NCI-H2171 (cell line): ENCODE measurements at regions not wholly inside any gene's neighbourhood (a gene's known extent, or its start where the extent isn't known, plus 50 kb on each side); places are given as distances from the start of the nearest gene placed in this dataset.
A peak's percentile ranks its signal among the peaks of the same experiment; 100 is the strongest.

ENCODE experiments used
- DNase-seq: peaks from one replicate; lab custom pipeline; 2025; lab: John Stamatoyannopoulos, UW

- DNase-seq = no peak
Measured at GRCh38 chr6:170232186-170233002, 58.5 kb downstream of the DLL1 start.

- no peak for DNase-seq
Measured at GRCh38 chr6:170231293-170232185, 59.3 kb downstream of the DLL1 start.

- DNase-seq = no peak
Measured at GRCh38 chr6:170230520-170231292, 60.2 kb downstream of the DLL1 start.

GRCh38 chr6:170229851-170230519 is 60.9 kb downstream of the DLL1 start:
- no peak for DNase-seq

GRCh38 chr6:170229396-170229795 is 61.5 kb downstream of the DLL1 start:
- no peak for DNase-seq

GRCh38 chr6:170228946-170229310 is 62.0 kb downstream of the DLL1 start:
- DNase-seq = no peak

- no peak for DNase-seq
Measured at GRCh38 chr6:170227996-170228945, 62.6 kb downstream of the DLL1 start.

GRCh38 chr6:170227521-170227983 is 63.3 kb downstream of the DLL1 start:
- no peak for DNase-seq

- no peak for DNase-seq
Measured at GRCh38 chr6:170226647-170227046, 64.2 kb downstream of the DLL1 start.

GRCh38 chr6:170225852-170226417 is 64.9 kb downstream of the DLL1 start:
- DNase-seq = no peak

GRCh38 chr6:170224694-170225660 is 65.9 kb downstream of the DLL1 start:
- peak; percentile 77 for DNase-seq

GRCh38 chr6:170223718-170224693 is 66.9 kb downstream of the DLL1 start:
- DNase-seq = no peak

- DNase-seq = no peak
Measured at GRCh38 chr6:170222498-170223471, 68.1 kb downstream of the DLL1 start.

- DNase-seq = no peak
Measured at GRCh38 chr6:170221753-170222400, 69.0 kb downstream of the DLL1 start.

- no peak for DNase-seq
Measured at GRCh38 chr6:170221052-170221752, 69.7 kb downstream of the DLL1 start.
